Panc1 (cell line): ENCODE measurements at regions not wholly inside any gene's neighbourhood (a gene's known extent, or its start where the extent isn't known, plus 50 kb on each side); places are given as distances from the start of the nearest gene placed in this dataset.

Experiments used
- CTCF ChIP-seq: fragments of 450-650 bp; IDR thresholded peaks from 2 replicates; pipeline ENCODE4 v1.5.1; 2017; ENCODE audit warnings: mild to moderate bottlenecking
- POLR2AphosphoS5 ChIP-seq: IDR thresholded peaks from 2 replicates; pipeline ENCODE4 v1.6.1; 2012; ENCODE audit warnings: mild to moderate bottlenecking, low read depth, low read length, moderate library complexity
- REST ChIP-seq, 2 experiments: IDR thresholded peaks; 2 replicates each; pipeline ENCODE4 v1.6.1; 2011 to 2012; ENCODE audit warnings: low read depth in 2 of 2, control low read depth in 1 of 2, low read length in 1 of 2, mild to moderate bottlenecking in 1 of 2, moderate library complexity in 1 of 2; ENCODE audit not compliant: insufficient read depth in 1 of 2

- TF ChIP-seq CTCF (no peak), POLR2AphosphoS5 (no peak), REST (IDR thresholded peaks at IDR 0.05; ENCODE audit: insufficient read depth in 1 of 2, low read depth in 2 of 2, low read length in 1 of 2) (no peak)
Measured at GRCh38 chr17:72531729-72532128, 410.9 kb downstream of the SOX9 start.
